HL-60/S4 treated with phorbol 12-myristate 13-acetate at 8.2 ng/mL for 4 days and 3 days (cell line): ENCODE measurements at regions not wholly inside any gene's neighbourhood (a gene's known extent, or its start where the extent isn't known, plus 50 kb on each side); places are given as distances from the start of the nearest gene placed in this dataset.

ENCODE experiments used
- in situ Hi-C: fragments of 300-500 bp; cut with MboI; formaldehyde crosslinking; loops from 2 replicates; pipeline ENCODE4 v1.15.0; 2022; ENCODE audit warnings: low sequenced_read_pairs

GRCh38 chr6:170179616-170180324, 111.1 kb downstream of the DLL1 start:
- in situ Hi-C loops, result no loop called here

- in situ Hi-C loops, result no loop called here
These were observed 112.1 kb downstream of the DLL1 start for GRCh38 chr6:170178561-170179477.

GRCh38 chr6:170177772-170178560, 112.9 kb downstream of the DLL1 start:
- in situ Hi-C loops, result no loop called here

GRCh38 chr6:170176898-170177771, 113.7 kb downstream of the DLL1 start:
- in situ Hi-C loops, result no loop called here

- in situ Hi-C loops, result no loop called here
These were observed 114.6 kb downstream of the DLL1 start for GRCh38 chr6:170176136-170176897.

GRCh38 chr6:170175644-170176135, 115.2 kb downstream of the DLL1 start:
- in situ Hi-C loops, result no loop called here

GRCh38 chr6:170174771-170175643, 115.9 kb downstream of the DLL1 start:
- in situ Hi-C loops, result no loop called here

- in situ Hi-C loops, result no loop called here
These were observed 116.6 kb downstream of the DLL1 start for GRCh38 chr6:170174124-170174770.

- in situ Hi-C loops, result no loop called here
These were observed 117.5 kb downstream of the DLL1 start for GRCh38 chr6:170173335-170173881.

- in situ Hi-C loops, result no loop called here
These were observed 118.0 kb downstream of the DLL1 start for GRCh38 chr6:170172825-170173256.

GRCh38 chr6:170172392-170172791, 118.5 kb downstream of the DLL1 start:
- in situ Hi-C loops, result no loop called here

GRCh38 chr6:170167657-170168159, 123.2 kb downstream of the DLL1 start:
- in situ Hi-C loops, result no loop called here

- in situ Hi-C loops, result no loop called here
These were observed 124.3 kb downstream of the DLL1 start for GRCh38 chr6:170166511-170167122.

- in situ Hi-C loops, result no loop called here
These were observed 125.3 kb downstream of the DLL1 start for GRCh38 chr6:170165471-170166117.

- in situ Hi-C loops, result no loop called here
These were observed 125.8 kb downstream of the DLL1 start for GRCh38 chr6:170165085-170165470.

- in situ Hi-C loops, result no loop called here
These were observed 126.5 kb downstream of the DLL1 start for GRCh38 chr6:170164271-170164900.
